Peyer's patch (tissue), 4 donors: ENCODE measurements at regions not wholly inside any gene's neighbourhood (a gene's known extent, or its start where the extent isn't known, plus 50 kb on each side); places are given as distances from the start of the nearest gene placed in this dataset.

Experiments
- POLR2A ChIP-seq, 2 donors: fragments of 450-650 bp; IDR thresholded peaks; one replicate each; pipeline ENCODE4 v1.5.1; 2017; ENCODE audit warnings: antibody characterized with exemption in 2 of 2, mild to moderate bottlenecking in 2 of 2, moderate library complexity in 2 of 2
- TF ChIP-seq, protein P1 (sequence below), 6 experiments: fragments of 450-650 bp in 4 of 6; fragments of 200-600 bp in 2 of 6; sonication (generic) in 1 of 6; IDR thresholded peaks; one replicate each; pipeline ENCODE4 v1.5.1; 2017 to 2019; ENCODE audit warnings: antibody characterized with exemption in 6 of 6, mild to moderate bottlenecking in 3 of 6, moderate library complexity in 1 of 6

DNA sequence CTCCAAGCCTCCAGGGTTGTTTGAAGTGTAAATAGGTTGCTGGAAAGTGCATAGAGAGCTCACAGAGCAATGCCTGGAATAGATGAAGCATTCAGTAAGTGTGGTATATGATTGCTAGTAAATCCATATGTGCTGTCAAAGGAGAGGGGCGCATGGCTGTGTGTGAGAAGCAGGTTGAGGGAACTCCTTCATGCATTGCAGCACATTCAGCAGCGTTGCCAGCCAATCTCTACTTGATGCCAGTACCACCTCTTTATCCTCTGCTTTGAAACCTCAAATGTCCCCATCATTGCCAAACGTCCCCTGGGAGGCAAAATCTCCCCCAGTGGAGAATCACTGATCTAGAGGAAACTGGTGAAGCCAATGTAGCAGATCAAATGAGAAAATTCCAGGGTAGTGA is 82.7 kb upstream of the RALGAPA2 start:
- TF ChIP-seq, protein P1, sequence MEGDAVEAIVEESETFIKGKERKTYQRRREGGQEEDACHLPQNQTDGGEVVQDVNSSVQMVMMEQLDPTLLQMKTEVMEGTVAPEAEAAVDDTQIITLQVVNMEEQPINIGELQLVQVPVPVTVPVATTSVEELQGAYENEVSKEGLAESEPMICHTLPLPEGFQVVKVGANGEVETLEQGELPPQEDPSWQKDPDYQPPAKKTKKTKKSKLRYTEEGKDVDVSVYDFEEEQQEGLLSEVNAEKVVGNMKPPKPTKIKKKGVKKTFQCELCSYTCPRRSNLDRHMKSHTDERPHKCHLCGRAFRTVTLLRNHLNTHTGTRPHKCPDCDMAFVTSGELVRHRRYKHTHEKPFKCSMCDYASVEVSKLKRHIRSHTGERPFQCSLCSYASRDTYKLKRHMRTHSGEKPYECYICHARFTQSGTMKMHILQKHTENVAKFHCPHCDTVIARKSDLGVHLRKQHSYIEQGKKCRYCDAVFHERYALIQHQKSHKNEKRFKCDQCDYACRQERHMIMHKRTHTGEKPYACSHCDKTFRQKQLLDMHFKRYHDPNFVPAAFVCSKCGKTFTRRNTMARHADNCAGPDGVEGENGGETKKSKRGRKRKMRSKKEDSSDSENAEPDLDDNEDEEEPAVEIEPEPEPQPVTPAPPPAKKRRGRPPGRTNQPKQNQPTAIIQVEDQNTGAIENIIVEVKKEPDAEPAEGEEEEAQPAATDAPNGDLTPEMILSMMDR (IDR thresholded peaks at IDR 0.05) = no peak
- no peak for TF ChIP-seq POLR2A (IDR thresholded peaks at IDR 0.05)
